ENCODE measurements at regions not wholly inside any gene's neighbourhood (a gene's known extent, or its start where the extent isn't known, plus 50 kb on each side); places are given as distances from the start of the nearest gene placed in this dataset.

- no peak overlapping the region for H3K4me3 ChIP-seq
- DNase-seq, result no peak
- no peaks in the 10 kb centered on the region for H3K4me1 ChIP-seq
- no peak for ATAC-seq
- intact Hi-C loops (cut with DNase I), result no loop called here
- H3K27me3 ChIP-seq, result no peaks in the 10 kb centered on the region
- WGBS, 2 donors, result 79 to 82% methylated on average over 2 of the region's 2 CpGs
- no peak overlapping the region for H3K27ac ChIP-seq
- TF ChIP-seq POLR2A (IDR thresholded peaks at IDR 0.05) (no peak), CTCF (IDR thresholded peaks at IDR 0.05) (no peak)
- H3K9me3 ChIP-seq, result no peaks in the 10 kb centered on the region
- H3K36me3 ChIP-seq (replicated peaks in 1 of 2; ENCODE audit: insufficient read depth in 1 of 2, low read depth in 2 of 2), result no peaks in the 10 kb centered on the region
Measured at GRCh38 chr13:47433461-47434005, 536.7 kb upstream of the HTR2A start.

DNA sequence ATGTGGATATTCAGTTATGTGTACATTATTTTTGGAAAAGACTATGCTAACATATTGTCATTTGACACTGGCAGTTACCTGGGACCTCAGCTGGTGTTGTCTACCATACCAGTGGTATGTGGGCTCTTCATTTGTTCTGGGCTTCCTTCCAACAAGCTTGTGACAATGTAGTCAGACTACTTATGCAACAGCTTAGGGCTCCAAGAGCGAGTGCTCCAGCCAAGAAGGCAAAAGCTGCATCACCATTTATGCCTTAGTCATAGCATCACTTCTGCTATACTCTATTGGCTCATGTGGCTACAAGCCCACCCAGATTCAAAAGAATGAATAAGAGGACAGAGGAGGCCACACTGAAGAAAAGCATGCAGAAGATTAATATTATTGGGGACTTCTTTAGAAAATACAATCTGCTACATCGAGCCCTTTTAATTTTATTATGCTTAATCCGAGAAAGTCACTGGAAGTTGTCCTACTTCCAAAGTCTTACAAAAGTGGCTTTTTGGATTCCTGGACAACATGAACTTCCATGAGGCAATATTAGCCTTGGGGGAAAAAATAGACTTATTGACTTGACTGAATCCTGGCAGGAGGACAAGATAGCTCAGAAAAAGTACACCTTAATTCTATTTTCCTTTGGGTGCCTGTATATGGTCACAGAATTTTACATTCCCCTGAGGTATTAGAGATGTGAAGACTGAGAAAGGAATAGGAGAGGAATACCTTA, 529.4 kb upstream of the HTR2A start:
- Histone ChIP-seq H3K27ac (no peak overlapping the region), H3K27me3 (no peaks in the 10 kb centered on the region), H3K9me3 (no peaks in the 10 kb centered on the region), H3K36me3 (replicated peaks in 1 of 2; ENCODE audit: insufficient read depth in 1 of 2, low read depth in 2 of 2) (no peaks in the 10 kb centered on the region), H3K4me3 (no peak overlapping the region), H3K4me1 (no peaks in the 10 kb centered on the region)
- DNase-seq (peak in 1 of 4 donors; percentile 9), ATAC-seq (no peak)
- intact Hi-C loops (cut with DNase I), result no loop called here
- WGBS, 2 donors, result 57 to 80% methylated on average over 3 of the region's 3 CpGs
- no peak for TF ChIP-seq CTCF (IDR thresholded peaks at IDR 0.05)
- no peak for TF ChIP-seq POLR2A (IDR thresholded peaks at IDR 0.05)

GRCh38 chr13:47421525-47421924, 524.7 kb upstream of the HTR2A start:
- TF ChIP-seq CTCF (IDR thresholded peaks at IDR 0.05) (no peak), POLR2A (IDR thresholded peaks at IDR 0.05) (no peak)
- Histone ChIP-seq H3K27me3 (no peaks in the 10 kb centered on the region), H3K36me3 (replicated peaks in 1 of 2; ENCODE audit: insufficient read depth in 1 of 2, low read depth in 2 of 2) (no peaks in the 10 kb centered on the region), H3K4me3 (no peak overlapping the region), H3K4me1 (no peaks in the 10 kb centered on the region), H3K27ac (no peak overlapping the region), H3K9me3 (no peaks in the 10 kb centered on the region)
- intact Hi-C loops (cut with DNase I), result no loop called here
- DNase-seq, result no peak
- WGBS, 2 donors, result 36 to 52% methylated on average over 1 of the region's 1 CpG
- no peak for ATAC-seq

DNA sequence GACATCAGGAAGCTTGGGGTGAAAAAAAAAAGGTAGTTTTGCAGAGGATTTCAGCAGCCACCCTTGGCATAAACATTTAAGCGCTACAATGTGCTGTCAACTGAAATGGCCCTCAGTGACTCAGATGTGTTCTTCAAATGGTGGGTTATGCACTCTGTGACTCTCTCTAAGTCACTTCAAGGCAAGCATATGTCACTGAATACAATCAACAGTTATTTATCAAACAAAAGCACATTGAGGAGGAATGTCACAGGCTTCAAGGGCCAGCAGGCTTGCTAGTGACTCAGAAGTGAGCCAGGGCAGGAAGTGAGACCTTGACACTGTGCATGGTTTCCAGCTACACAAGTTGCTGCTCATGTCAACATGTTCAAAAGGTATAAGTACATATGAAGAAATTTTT, 523.7 kb upstream of the HTR2A start:
- TF ChIP-seq POLR2A (IDR thresholded peaks at IDR 0.05) (no peak), CTCF (IDR thresholded peaks at IDR 0.05) (no peak)
- H3K27ac ChIP-seq, result no peak overlapping the region
- ATAC-seq (no peak), DNase-seq (no peak)
- WGBS, 2 donors, result 75 to 86% methylated on average over 1 of the region's 1 CpG
- no peaks in the 10 kb centered on the region for H3K9me3 ChIP-seq
- no peak overlapping the region for H3K4me3 ChIP-seq
- H3K27me3 ChIP-seq, result no peaks in the 10 kb centered on the region
- no peaks in the 10 kb centered on the region for H3K36me3 ChIP-seq (replicated peaks in 1 of 2; ENCODE audit: insufficient read depth in 1 of 2, low read depth in 2 of 2)
- intact Hi-C loops (cut with DNase I), result no loop called here
- H3K4me1 ChIP-seq, result no peaks in the 10 kb centered on the region

GRCh38 chr13:47420020-47420419, 523.2 kb upstream of the HTR2A start:
- no peak for ATAC-seq
- no peak for DNase-seq
- no peaks in the 10 kb centered on the region for H3K36me3 ChIP-seq (replicated peaks in 1 of 2; ENCODE audit: insufficient read depth in 1 of 2, low read depth in 2 of 2)
- WGBS, 2 donors, result 29 to 50% methylated on average over 1 of the region's 1 CpG
- intact Hi-C loops (cut with DNase I), result no loop called here
- H3K4me3 ChIP-seq, result no peak overlapping the region
- H3K4me1 ChIP-seq, result no peaks in the 10 kb centered on the region
- no peaks in the 10 kb centered on the region for H3K9me3 ChIP-seq
- TF ChIP-seq CTCF (IDR thresholded peaks at IDR 0.05) (no peak), POLR2A (IDR thresholded peaks at IDR 0.05) (no peak)
- H3K27ac ChIP-seq, result no peak overlapping the region
- H3K27me3 ChIP-seq, result no peaks in the 10 kb centered on the region
